GM12872 (cell line): ENCODE measurements at regions not wholly inside any gene's neighbourhood (a gene's known extent, or its start where the extent isn't known, plus 50 kb on each side); places are given as distances from the start of the nearest gene placed in this dataset.

Experiments used
- CTCF ChIP-seq: IDR thresholded peaks from 3 replicates; pipeline ENCODE4 v1.5.1; 2011; ENCODE audit warnings: low read depth, mild to moderate bottlenecking, low read length, moderate library complexity; ENCODE audit not compliant: insufficient read depth

- no peak for TF ChIP-seq CTCF
Observed at GRCh38 chr20:17866234-17867001, 102.2 kb downstream of the SNX5 start.

DNA sequence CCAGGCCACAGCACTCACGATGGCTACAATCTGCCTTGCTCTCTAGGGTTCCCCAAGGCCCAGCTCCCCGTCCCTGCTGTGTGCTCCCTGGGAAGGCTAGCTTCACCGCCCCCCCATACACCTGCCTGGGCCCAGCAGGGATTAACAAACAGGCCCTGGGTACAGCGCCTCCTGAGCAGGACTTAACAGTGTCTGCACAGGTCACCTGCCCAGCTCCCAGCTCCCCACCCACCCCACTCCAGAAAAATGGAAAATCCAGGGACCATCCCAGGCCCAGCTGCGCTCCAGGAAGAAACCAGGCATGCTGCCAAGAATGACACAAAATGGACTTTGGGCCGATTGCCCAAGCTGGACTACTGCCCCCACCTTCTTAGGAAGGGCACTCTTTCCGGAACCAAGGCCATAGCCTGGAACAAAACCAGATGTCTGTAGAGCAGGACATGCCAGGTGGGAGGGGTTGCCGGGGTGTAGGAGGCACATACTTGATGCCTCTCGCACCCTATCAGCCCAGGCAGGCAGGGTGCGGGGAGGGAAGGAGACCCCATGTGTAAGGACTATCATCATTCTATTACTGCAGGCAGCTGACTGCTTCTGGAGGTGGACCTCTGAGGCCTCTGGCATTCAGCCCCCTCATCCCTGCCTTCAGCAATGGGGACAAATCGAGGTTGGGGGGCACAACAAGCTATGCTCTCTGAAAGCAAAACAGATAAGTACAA is 104.9 kb downstream of the SNX5 start:
- TF ChIP-seq CTCF = no peak

DNA sequence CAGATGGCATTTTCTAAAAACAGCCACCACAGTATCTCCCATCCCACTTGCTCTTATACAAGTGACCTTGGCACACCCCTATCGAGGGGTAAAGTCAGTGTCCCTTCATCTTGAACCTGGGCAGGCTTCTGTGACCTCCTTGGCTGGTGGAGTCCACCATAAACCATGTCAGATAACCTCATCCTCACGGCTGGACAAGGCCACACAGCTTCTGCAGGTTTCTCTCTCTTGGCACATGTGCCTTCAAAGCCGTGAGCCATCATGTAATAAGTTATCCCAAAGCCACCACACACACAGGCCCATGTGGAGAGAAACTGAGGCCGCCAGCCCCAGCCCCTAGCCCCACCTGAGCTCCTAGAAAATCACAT is 105.4 kb downstream of the SNX5 start:
- no peak for TF ChIP-seq CTCF

GRCh38 chr20:17862171-17862570 is 106.4 kb downstream of the SNX5 start:
- TF ChIP-seq CTCF = no peak

DNA sequence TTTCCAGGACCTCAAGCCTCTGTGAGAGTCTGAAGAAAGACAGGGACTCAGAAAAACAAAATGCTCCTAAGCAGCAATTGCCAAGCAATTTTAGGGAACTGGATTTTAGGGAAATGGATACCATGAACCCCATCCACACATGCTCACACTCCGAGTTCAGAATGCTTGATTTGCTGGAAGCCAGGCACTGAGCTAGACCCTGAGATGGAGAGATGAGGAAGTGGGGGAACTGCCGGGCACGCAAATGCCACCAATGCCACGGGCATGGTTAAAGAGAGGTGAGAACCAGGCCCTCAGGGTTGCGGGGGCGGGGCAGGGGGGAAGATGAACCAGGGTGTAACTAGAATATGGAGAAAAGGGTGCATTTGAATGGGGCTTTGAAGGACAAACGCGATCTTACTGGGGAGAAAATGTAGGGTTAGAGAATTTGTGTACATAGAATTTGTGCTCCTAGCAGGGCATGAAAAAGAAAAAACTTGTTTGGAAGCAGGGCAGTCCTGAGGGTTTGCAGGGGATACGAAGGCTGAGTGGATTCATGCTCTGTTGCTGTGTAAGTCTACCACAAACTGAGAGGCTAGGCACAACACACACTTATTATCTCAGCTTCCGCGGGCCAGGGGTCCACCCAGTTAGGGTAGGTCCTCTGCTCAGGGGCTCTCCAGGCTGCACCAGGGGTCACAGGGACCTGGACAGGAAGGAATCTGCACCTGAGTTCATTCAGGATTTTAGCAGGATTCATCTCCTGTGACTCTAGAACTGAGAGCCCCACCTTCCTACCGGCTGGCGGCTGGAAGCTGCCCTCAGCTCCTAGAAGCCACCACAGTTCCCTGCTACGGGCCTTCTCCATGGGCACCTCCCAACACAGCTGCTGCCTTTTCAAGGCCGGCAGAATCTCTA is 108.0 kb downstream of the SNX5 start:
- TF ChIP-seq CTCF = no peak

- no peak for TF ChIP-seq CTCF
Observed at GRCh38 chr20:17859616-17860232, 108.9 kb downstream of the SNX5 start.
